ENCODE measurements at regions not wholly inside any gene's neighbourhood (a gene's known extent, or its start where the extent isn't known, plus 50 kb on each side); places are given as distances from the start of the nearest gene placed in this dataset.

- Histone ChIP-seq H3K36me3 (ENCODE audit: insufficient read depth, low read length) (no peaks in the 10 kb centered on the region), H3K27me3 (ENCODE audit: insufficient read depth, low read depth, low read length) (no peaks in the 10 kb centered on the region), H3K4me3 (ENCODE audit: low read length) (no peak overlapping the region), H3K27ac (ENCODE audit: low read length) (no peak overlapping the region), H3K79me2 (replicated peaks; ENCODE audit: insufficient read depth, low read length) (no peaks in the 10 kb centered on the region), H4K20me1 (ENCODE audit: insufficient read depth) (no peaks in the 10 kb centered on the region), H3K9me3 (ENCODE audit: low read length) (no peaks in the 10 kb centered on the region), H3K9me2 (ENCODE audit: insufficient read depth, low read length) (no peaks in the 10 kb centered on the region), H2AFZ (ENCODE audit: low read depth, low read length) (no peak overlapping the region), H3K4me2 (ENCODE audit: low read length) (no peak overlapping the region), H3F3A (ENCODE audit: insufficient read depth, low read length, poor library complexity, severe bottlenecking) (no peaks in the 10 kb centered on the region), H3K9ac (ENCODE audit: low read length) (no peak overlapping the region)
- TF ChIP-seq EZH2 (IDR thresholded peaks at IDR 0.05; ENCODE audit: borderline replicate concordance, insufficient read depth, low read length, poor library complexity, severe bottlenecking), result no peak
- no peak for TF ChIP-seq REST (IDR thresholded peaks at IDR 0.05; ENCODE audit: borderline replicate concordance)
- no peak for TF ChIP-seq CTCF (IDR thresholded peaks at IDR 0.05; ENCODE audit: poor library complexity, severe bottlenecking)
- no peak for TF ChIP-seq RAD21 (conservative IDR thresholded peaks at IDR 0.05)
- no peak for TF ChIP-seq TAF1 (IDR thresholded peaks at IDR 0.05; ENCODE audit: low read depth)
- TF ChIP-seq MXI1 (conservative IDR thresholded peaks at IDR 0.05; ENCODE audit: poor library complexity, severe bottlenecking), result no peak
- no peak for TF ChIP-seq SMC3 (conservative IDR thresholded peaks at IDR 0.05; ENCODE audit: poor library complexity)
- TF ChIP-seq EP300 (conservative IDR thresholded peaks at IDR 0.05; ENCODE audit: poor library complexity, severe bottlenecking), result no peak
- no peak for TF ChIP-seq POLR2AphosphoS5 (IDR thresholded peaks at IDR 0.05)
These were observed 488.9 kb downstream of the RNF144A start for GRCh38 chr2:7405861-7406715.

- Histone ChIP-seq H3K36me3 (ENCODE audit: insufficient read depth, low read length) (no peaks in the 10 kb centered on the region), H3K4me2 (ENCODE audit: low read length) (no peak overlapping the region), H3K27ac (ENCODE audit: low read length) (no peak overlapping the region), H4K20me1 (ENCODE audit: insufficient read depth) (no peaks in the 10 kb centered on the region), H3K9me3 (ENCODE audit: low read length) (no peaks in the 10 kb centered on the region), H3K27me3 (ENCODE audit: insufficient read depth, low read depth, low read length) (no peaks in the 10 kb centered on the region), H3K9me2 (ENCODE audit: insufficient read depth, low read length) (no peaks in the 10 kb centered on the region), H3K79me2 (replicated peaks; ENCODE audit: insufficient read depth, low read length) (no peaks in the 10 kb centered on the region), H3K4me3 (ENCODE audit: low read length) (no peak overlapping the region), H3K9ac (ENCODE audit: low read length) (no peak overlapping the region), H3F3A (ENCODE audit: insufficient read depth, low read length, poor library complexity, severe bottlenecking) (no peaks in the 10 kb centered on the region), H2AFZ (ENCODE audit: low read depth, low read length) (no peak overlapping the region)
- TF ChIP-seq RAD21 (conservative IDR thresholded peaks at IDR 0.05) (no peak), SMC3 (conservative IDR thresholded peaks at IDR 0.05; ENCODE audit: poor library complexity) (no peak), MXI1 (conservative IDR thresholded peaks at IDR 0.05; ENCODE audit: poor library complexity, severe bottlenecking) (no peak), EZH2 (IDR thresholded peaks at IDR 0.05; ENCODE audit: borderline replicate concordance, insufficient read depth, low read length, poor library complexity, severe bottlenecking) (no peak), EP300 (conservative IDR thresholded peaks at IDR 0.05; ENCODE audit: poor library complexity, severe bottlenecking) (no peak), CTCF (IDR thresholded peaks at IDR 0.05; ENCODE audit: poor library complexity, severe bottlenecking) (no peak), REST (IDR thresholded peaks at IDR 0.05; ENCODE audit: borderline replicate concordance) (no peak), POLR2AphosphoS5 (IDR thresholded peaks at IDR 0.05) (no peak), TAF1 (IDR thresholded peaks at IDR 0.05; ENCODE audit: low read depth) (no peak)
These were observed 489.8 kb downstream of the RNF144A start for GRCh38 chr2:7407001-7407400.

All from neural cell (in vitro differentiated cells).